ENCODE measurements at regions not wholly inside any gene's neighbourhood (a gene's known extent, or its start where the extent isn't known, plus 50 kb on each side); places are given as distances from the start of the nearest gene placed in this dataset.

- TF ChIP-seq CTCF (conservative IDR thresholded peaks at IDR 0.05; ENCODE audit: low read depth, low read length): no peak
- TF ChIP-seq EZH2 (IDR thresholded peaks at IDR 0.05; ENCODE audit: borderline replicate concordance, low read depth, low read length, poor library complexity, severe bottlenecking): no peak
- no peaks in the 10 kb centered on the region for H3K4me1 ChIP-seq (ENCODE audit: insufficient read depth, low read length, poor library complexity, severe bottlenecking)
- ChIA-PET CTCF (no interaction called here), POLR2A (ENCODE audit: low non-redundant PET) (no interaction called here)
- H3K27me3 ChIP-seq (replicated peaks; ENCODE audit: insufficient read depth, low read depth, low read length, poor library complexity): no peaks in the 10 kb centered on the region
- no TSS peak for BruUV-seq (replicated peaks)
- intact Hi-C loops (cut with micrococcal nuclease; ENCODE audit: unreplicated experiment): no loop called here
- H3K27ac ChIP-seq (ENCODE audit: low read depth, low read length, poor library complexity, severe bottlenecking): no peak overlapping the region
- H3K4me3 ChIP-seq (ENCODE audit: low read depth, low read length, poor library complexity, severe bottlenecking): no peak overlapping the region
- H3K36me3 ChIP-seq (ENCODE audit: insufficient read depth, low read length, poor library complexity, severe bottlenecking): no peaks in the 10 kb centered on the region
- H3K9me3 ChIP-seq (ENCODE audit: low read depth, low read length, poor library complexity, severe bottlenecking): no peaks in the 10 kb centered on the region
- no peak for DNase-seq (ENCODE audit: low spot score)
Measured at GRCh38 chrX:128309311-128309710, 257.1 kb upstream of the ACTRT1 start.

DNA sequence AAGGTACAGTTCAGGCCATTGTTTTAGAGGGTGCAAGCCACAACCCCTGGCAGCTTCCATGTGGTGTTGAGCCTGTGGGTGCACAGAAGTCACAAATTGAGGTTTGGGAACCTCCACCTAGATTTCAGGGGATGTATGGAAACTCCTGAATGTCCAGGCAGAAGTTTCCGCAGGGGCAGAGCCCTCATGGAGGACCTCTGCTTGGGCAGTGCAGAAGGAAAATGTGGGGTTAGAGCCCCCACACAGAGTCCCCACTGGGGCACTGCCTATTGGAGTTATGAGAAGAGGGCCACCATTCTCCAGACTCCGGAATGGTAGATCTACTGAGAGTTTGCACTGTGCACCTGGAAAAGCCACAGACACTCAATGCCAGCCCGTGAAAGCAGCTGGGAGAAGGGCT lies 242.0 kb upstream of the ACTRT1 start:
- H3K27ac ChIP-seq (ENCODE audit: low read depth, low read length, poor library complexity, severe bottlenecking): no peak overlapping the region
- CTCF ChIA-PET: no interaction called here
- no peaks in the 10 kb centered on the region for H3K36me3 ChIP-seq (ENCODE audit: insufficient read depth, low read length, poor library complexity, severe bottlenecking)
- H3K27me3 ChIP-seq (replicated peaks; ENCODE audit: insufficient read depth, low read depth, low read length, poor library complexity): no peaks in the 10 kb centered on the region
- no peak overlapping the region for H3K4me3 ChIP-seq (ENCODE audit: low read depth, low read length, poor library complexity, severe bottlenecking)
- no peak for TF ChIP-seq EZH2 (IDR thresholded peaks at IDR 0.05; ENCODE audit: borderline replicate concordance, low read depth, low read length, poor library complexity, severe bottlenecking)
- TF ChIP-seq CTCF (conservative IDR thresholded peaks at IDR 0.05; ENCODE audit: low read depth, low read length): no peak
- H3K9me3 ChIP-seq (ENCODE audit: low read depth, low read length, poor library complexity, severe bottlenecking): peaks cover 3% of the 10 kb centered on the region
- H3K4me1 ChIP-seq (ENCODE audit: insufficient read depth, low read length, poor library complexity, severe bottlenecking): no peaks in the 10 kb centered on the region
- BruUV-seq (replicated peaks): no TSS peak
- DNase-seq (ENCODE audit: low spot score): no peak
- POLR2A ChIA-PET (ENCODE audit: low non-redundant PET): no interaction called here
- intact Hi-C loops (cut with micrococcal nuclease; ENCODE audit: unreplicated experiment): no loop called here

GRCh38 chrX:128287693-128288092 lies 235.5 kb upstream of the ACTRT1 start:
- Histone ChIP-seq H3K9me3 (ENCODE audit: low read depth, low read length, poor library complexity, severe bottlenecking) (peaks cover 3% of the 10 kb centered on the region), H3K27ac (ENCODE audit: low read depth, low read length, poor library complexity, severe bottlenecking) (no peak overlapping the region), H3K4me3 (ENCODE audit: low read depth, low read length, poor library complexity, severe bottlenecking) (no peak overlapping the region), H3K36me3 (ENCODE audit: insufficient read depth, low read length, poor library complexity, severe bottlenecking) (no peaks in the 10 kb centered on the region), H3K27me3 (replicated peaks; ENCODE audit: insufficient read depth, low read depth, low read length, poor library complexity) (no peaks in the 10 kb centered on the region), H3K4me1 (ENCODE audit: insufficient read depth, low read length, poor library complexity, severe bottlenecking) (no peaks in the 10 kb centered on the region)
- CTCF ChIA-PET: no interaction called here
- BruUV-seq (replicated peaks): no TSS peak
- intact Hi-C loops (cut with micrococcal nuclease; ENCODE audit: unreplicated experiment): no loop called here
- no peak for DNase-seq (ENCODE audit: low spot score)
- TF ChIP-seq CTCF (conservative IDR thresholded peaks at IDR 0.05; ENCODE audit: low read depth, low read length): no peak
- no peak for TF ChIP-seq EZH2 (IDR thresholded peaks at IDR 0.05; ENCODE audit: borderline replicate concordance, low read depth, low read length, poor library complexity, severe bottlenecking)
- POLR2A ChIA-PET (ENCODE audit: low non-redundant PET): no interaction called here
